PC-3 (cell line): ENCODE measurements at regions not wholly inside any gene's neighbourhood (a gene's known extent, or its start where the extent isn't known, plus 50 kb on each side); places are given as distances from the start of the nearest gene placed in this dataset.

Experiments used
- ATAC-seq: fragments of 200-7000 bp; cut with Tn5 transposase; 2 replicates; pipeline ENCODE4 v1.9.1; 2020; ENCODE audit warnings: mild to moderate bottlenecking, moderate library complexity
- BruUV-seq: library from RNA; stranded (reverse); fragments of 400-500 nt; replicated peaks from 2 replicates; lab custom pipeline; 2021; lab: Mats Ljungman, UMichigan
- CTCF ChIA-PET: fragments of 300-600 bp; sonication (Branson Sonifier 250); formaldehyde crosslinking; loops from one replicate; lab custom pipeline; 2022; ENCODE audit warnings: antibody characterized with exemption; lab: Charles Lee
- POLR2A ChIA-PET: fragments of 300-600 bp; sonication (Branson Sonifier 250); formaldehyde crosslinking; loops from one replicate; lab custom pipeline; 2022; ENCODE audit warnings: antibody characterized with exemption; ENCODE audit not compliant: unreplicated experiment; lab: Charles Lee
- DNase-seq: peaks from one replicate; pipeline ENCODE4 v3.0.0-alpha.2; 2015
- H2AFZ ChIP-seq: fragments of 300-600 bp; sonication (generic); 2 replicates; pipeline ENCODE4 v1.6.0; 2016; ENCODE audit warnings: antibody characterized with exemption, low read length
- H3F3A ChIP-seq: fragments of 300-600 bp; sonication (generic); one replicate; pipeline ENCODE4 v1.6.0; 2017; ENCODE audit warnings: antibody characterized with exemption, low read length, control low read depth, mild to moderate bottlenecking; ENCODE audit not compliant: unreplicated experiment
- H3K27ac ChIP-seq: fragments of 300-600 bp; sonication (generic); 2 replicates; pipeline ENCODE4 v1.5.1; 2016; ENCODE audit warnings: mild to moderate bottlenecking, low read length
- H3K27me3 ChIP-seq: fragments of 300-600 bp; sonication (generic); 2 replicates; pipeline ENCODE4 v1.6.1; 2016; ENCODE audit warnings: low read length, mixed read lengths
- H3K36me3 ChIP-seq: fragments of 300-600 bp; sonication (generic); 2 replicates; pipeline ENCODE4 v1.6.1; 2016; ENCODE audit warnings: low read depth, mixed run types, low read length, mixed read lengths
- H3K4me1 ChIP-seq: fragments of 300-600 bp; sonication (generic); 2 replicates; pipeline ENCODE4 v1.5.1; 2016; ENCODE audit warnings: low read length; ENCODE audit not compliant: insufficient read depth
- H3K4me2 ChIP-seq: fragments of 300-600 bp; sonication (generic); 2 replicates; pipeline ENCODE4 v1.6.0; 2016; ENCODE audit warnings: low read length
- H3K4me3 ChIP-seq: fragments of 300-600 bp; sonication (generic); 2 replicates; pipeline ENCODE4 v1.5.1; 2016; ENCODE audit warnings: mild to moderate bottlenecking, low read length, mixed read lengths
- H3K79me2 ChIP-seq: fragments of 300-600 bp; sonication (generic); 2 replicates; pipeline ENCODE4 v1.6.1; 2017; ENCODE audit warnings: low read length, mixed read lengths
- H3K9ac ChIP-seq: fragments of 300-600 bp; sonication (generic); 2 replicates; pipeline ENCODE4 v1.6.0; 2016; ENCODE audit warnings: mild to moderate bottlenecking, low read length
- H3K9me2 ChIP-seq: fragments of 300-600 bp; sonication (generic); replicated peaks from 2 replicates; pipeline ENCODE4 v1.6.1; 2016; ENCODE audit warnings: mixed run types, low read length, mixed read lengths
- H3K9me3 ChIP-seq: fragments of 300-600 bp; sonication (generic); 2 replicates; pipeline ENCODE4 v1.6.1; 2016; ENCODE audit warnings: low read length, mixed read lengths
- H4K20me1 ChIP-seq: fragments of 300-600 bp; sonication (generic); 2 replicates; pipeline ENCODE4 v1.6.1; 2016; ENCODE audit warnings: low read length, mixed read lengths
- CTCF ChIP-seq: fragments of 300-600 bp; sonication (generic); conservative IDR thresholded peaks from 2 replicates; pipeline ENCODE4 v1.5.1; 2017; ENCODE audit warnings: antibody characterized with exemption, low read depth, mild to moderate bottlenecking, low read length
- EZH2 ChIP-seq: fragments of 300-600 bp; sonication (generic); IDR thresholded peaks from one replicate; pipeline ENCODE4 v1.6.1; 2017; ENCODE audit warnings: antibody characterized with exemption, mild to moderate bottlenecking, low read length; ENCODE audit not compliant: unreplicated experiment
- EZH2phosphoT487 ChIP-seq: fragments of 300-600 bp; sonication (generic); IDR thresholded peaks from 2 replicates; pipeline ENCODE4 v1.6.1; 2018; ENCODE audit warnings: mild to moderate bottlenecking, antibody characterized with exemption, low read length, borderline replicate concordance
- intact Hi-C: fragments of 100-400 bp; cut with micrococcal nuclease; formaldehyde crosslinking; loops from 2 replicates; pipeline ENCODE4 v1.9.0; 2023

GRCh38 chr11:115965767-115966504 lies 461.7 kb upstream of the CADM1 start:
- Histone ChIP-seq H3F3A (no peaks in the 10 kb centered on the region), H4K20me1 (no peaks in the 10 kb centered on the region), H3K4me3 (no peak overlapping the region), H3K27me3 (no peaks in the 10 kb centered on the region), H3K9me3 (peaks cover 10% of the 10 kb centered on the region), H3K36me3 (no peaks in the 10 kb centered on the region), H2AFZ (no peak overlapping the region), H3K9me2 (no peaks in the 10 kb centered on the region), H3K4me2 (no peak overlapping the region), H3K79me2 (no peaks in the 10 kb centered on the region), H3K9ac (no peak overlapping the region), H3K4me1 (no peaks in the 10 kb centered on the region), H3K27ac (no peak overlapping the region)
- intact Hi-C loops = no loop called here
- ATAC-seq = no peak
- DNase-seq = no peak
- BruUV-seq = no TSS peak
- CTCF ChIA-PET = no interaction called here
- POLR2A ChIA-PET = no interaction called here
- TF ChIP-seq EZH2 (no peak), CTCF (no peak), EZH2phosphoT487 (no peak)

- no peaks in the 10 kb centered on the region for H4K20me1 ChIP-seq
- peaks cover 15% of the 10 kb centered on the region for H3K9me3 ChIP-seq
- no peaks in the 10 kb centered on the region for H3K27me3 ChIP-seq
- BruUV-seq = no TSS peak
- TF ChIP-seq CTCF (no peak), EZH2 (no peak), EZH2phosphoT487 (no peak)
- H2AFZ ChIP-seq = no peak overlapping the region
- no peaks in the 10 kb centered on the region for H3K9me2 ChIP-seq
- ChIA-PET POLR2A (no interaction called here), CTCF (no interaction called here)
- DNase-seq = no peak
- H3K9ac ChIP-seq = no peak overlapping the region
- no peak overlapping the region for H3K4me3 ChIP-seq
- H3K4me2 ChIP-seq = no peak overlapping the region
- no peaks in the 10 kb centered on the region for H3K79me2 ChIP-seq
- H3K36me3 ChIP-seq = no peaks in the 10 kb centered on the region
- intact Hi-C loops = no loop called here
- H3K4me1 ChIP-seq = no peaks in the 10 kb centered on the region
- no peaks in the 10 kb centered on the region for H3F3A ChIP-seq
- H3K27ac ChIP-seq = no peak overlapping the region
- ATAC-seq = no peak
Measured at GRCh38 chr11:115964091-115964490, 459.9 kb upstream of the CADM1 start.

GRCh38 chr11:115963156-115963555 lies 458.9 kb upstream of the CADM1 start:
- Histone ChIP-seq H3K27ac (no peak overlapping the region), H3K9me3 (peaks cover 15% of the 10 kb centered on the region), H3K4me2 (no peak overlapping the region), H3K9me2 (no peaks in the 10 kb centered on the region), H3K9ac (no peak overlapping the region), H4K20me1 (no peaks in the 10 kb centered on the region), H3K36me3 (no peaks in the 10 kb centered on the region), H3K27me3 (no peaks in the 10 kb centered on the region), H3F3A (no peaks in the 10 kb centered on the region), H3K4me1 (no peaks in the 10 kb centered on the region), H3K4me3 (no peak overlapping the region), H2AFZ (no peak overlapping the region), H3K79me2 (no peaks in the 10 kb centered on the region)
- no peak for DNase-seq
- no TSS peak for BruUV-seq
- ATAC-seq = no peak
- TF ChIP-seq CTCF = no peak
- TF ChIP-seq EZH2 = no peak
- no peak for TF ChIP-seq EZH2phosphoT487
- ChIA-PET CTCF (no interaction called here), POLR2A (no interaction called here)
- intact Hi-C loops = no loop called here
